RWPE2 (cell line): ENCODE measurements at regions not wholly inside any gene's neighbourhood (a gene's known extent, or its start where the extent isn't known, plus 50 kb on each side); places are given as distances from the start of the nearest gene placed in this dataset.

ENCODE experiments used
- ATAC-seq: fragments of 200-7000 bp; cut with Tn5 transposase; 3 replicates; pipeline ENCODE4 v1.9.1; 2021; ENCODE audit warnings: low read depth
- DNase-seq: peaks from one replicate; pipeline ENCODE4 v3.0.0-alpha.2; 2020; ENCODE audit warnings: low spot score
- H3K27ac ChIP-seq: fragments of 450-650 bp; 2 replicates; pipeline ENCODE4 v1.5.1; 2017; ENCODE audit warnings: mild to moderate bottlenecking; ENCODE audit not compliant: poor library complexity, severe bottlenecking
- H3K27me3 ChIP-seq: fragments of 250-450 bp; sonication (Bioruptor Pico); 2 replicates; pipeline ENCODE4 v1.5.1; 2021; ENCODE audit warnings: mild to moderate bottlenecking, moderate library complexity; ENCODE audit not compliant: insufficient read depth, poor library complexity, severe bottlenecking
- H3K36me3 ChIP-seq: fragments of 250-450 bp; sonication (Bioruptor Pico); 2 replicates; pipeline ENCODE4 v1.5.1; 2020; ENCODE audit warnings: low read depth, mild to moderate bottlenecking, moderate library complexity
- H3K4me1 ChIP-seq: fragments of 250-450 bp; sonication (Bioruptor Pico); 2 replicates; pipeline ENCODE4 v1.5.1; 2021; ENCODE audit warnings: mild to moderate bottlenecking, moderate library complexity; ENCODE audit not compliant: insufficient read depth, poor library complexity, severe bottlenecking
- H3K4me3 ChIP-seq: fragments of 250-450 bp; sonication (Bioruptor Pico); 2 replicates; pipeline ENCODE4 v1.5.1; 2021; ENCODE audit warnings: mild to moderate bottlenecking, moderate library complexity; ENCODE audit not compliant: severe bottlenecking
- H3K9me3 ChIP-seq: fragments of 250-450 bp; sonication (Bioruptor Pico); 2 replicates; pipeline ENCODE4 v1.5.1; 2021; ENCODE audit warnings: mild to moderate bottlenecking, moderate library complexity; ENCODE audit not compliant: severe bottlenecking
- CTCF ChIP-seq: fragments of 450-650 bp; IDR thresholded peaks from one replicate; pipeline ENCODE4 v1.5.1; 2017; ENCODE audit warnings: mild to moderate bottlenecking, moderate library complexity; ENCODE audit not compliant: poor library complexity, severe bottlenecking

GRCh38 chr6:71534921-71535320 is 246.3 kb downstream of the OGFRL1 start:
- no peaks in the 10 kb centered on the region for H3K9me3 ChIP-seq
- H3K36me3 ChIP-seq, result no peaks in the 10 kb centered on the region
- no peak for DNase-seq
- H3K27me3 ChIP-seq, result no peaks in the 10 kb centered on the region
- ATAC-seq, result no peak
- H3K4me3 ChIP-seq, result no peak overlapping the region
- no peak for TF ChIP-seq CTCF
- no peaks in the 10 kb centered on the region for H3K4me1 ChIP-seq
- no peak overlapping the region for H3K27ac ChIP-seq

GRCh38 chr6:71537717-71538116 is 249.1 kb downstream of the OGFRL1 start:
- TF ChIP-seq CTCF, result no peak
- Histone ChIP-seq H3K27me3 (no peaks in the 10 kb centered on the region), H3K4me3 (no peak overlapping the region), H3K36me3 (no peaks in the 10 kb centered on the region), H3K9me3 (no peaks in the 10 kb centered on the region), H3K4me1 (no peaks in the 10 kb centered on the region), H3K27ac (no peak overlapping the region)
- DNase-seq (no peak), ATAC-seq (no peak)

GRCh38 chr6:71544028-71544427 is 255.4 kb downstream of the OGFRL1 start:
- Histone ChIP-seq H3K36me3 (no peaks in the 10 kb centered on the region), H3K4me3 (no peak overlapping the region), H3K27me3 (no peaks in the 10 kb centered on the region), H3K9me3 (no peaks in the 10 kb centered on the region), H3K4me1 (no peaks in the 10 kb centered on the region), H3K27ac (no peak overlapping the region)
- no peak for DNase-seq
- ATAC-seq, result no peak
- TF ChIP-seq CTCF, result no peak

- no peaks in the 10 kb centered on the region for H3K27me3 ChIP-seq
- H3K36me3 ChIP-seq, result no peaks in the 10 kb centered on the region
- H3K9me3 ChIP-seq, result no peaks in the 10 kb centered on the region
- DNase-seq (no peak), ATAC-seq (no peak)
- H3K4me1 ChIP-seq, result no peaks in the 10 kb centered on the region
- H3K4me3 ChIP-seq, result no peak overlapping the region
- no peak for TF ChIP-seq CTCF
- H3K27ac ChIP-seq, result no peak overlapping the region
These were observed 256.3 kb downstream of the OGFRL1 start for GRCh38 chr6:71544906-71545305.

GRCh38 chr6:71545905-71546304 is 257.3 kb downstream of the OGFRL1 start:
- Histone ChIP-seq H3K9me3 (no peaks in the 10 kb centered on the region), H3K27ac (no peak overlapping the region), H3K4me1 (no peaks in the 10 kb centered on the region), H3K4me3 (no peak overlapping the region), H3K27me3 (no peaks in the 10 kb centered on the region), H3K36me3 (no peaks in the 10 kb centered on the region)
- no peak for DNase-seq
- no peak for ATAC-seq
- no peak for TF ChIP-seq CTCF
